C4-2B (cell line): ENCODE measurements at regions not wholly inside any gene's neighbourhood (a gene's known extent, or its start where the extent isn't known, plus 50 kb on each side); places are given as distances from the start of the nearest gene placed in this dataset.

Source experiments
- ZFX ChIP-seq: fragments of 450-650 bp; IDR thresholded peaks from 2 replicates; pipeline ENCODE4 v1.6.1; 2017
- TF ChIP-seq, protein P1 (sequence below): fragments of 450-650 bp; conservative IDR thresholded peaks from 2 replicates; pipeline ENCODE4 v1.5.1; 2017; ENCODE audit warnings: mild to moderate bottlenecking

DNA sequence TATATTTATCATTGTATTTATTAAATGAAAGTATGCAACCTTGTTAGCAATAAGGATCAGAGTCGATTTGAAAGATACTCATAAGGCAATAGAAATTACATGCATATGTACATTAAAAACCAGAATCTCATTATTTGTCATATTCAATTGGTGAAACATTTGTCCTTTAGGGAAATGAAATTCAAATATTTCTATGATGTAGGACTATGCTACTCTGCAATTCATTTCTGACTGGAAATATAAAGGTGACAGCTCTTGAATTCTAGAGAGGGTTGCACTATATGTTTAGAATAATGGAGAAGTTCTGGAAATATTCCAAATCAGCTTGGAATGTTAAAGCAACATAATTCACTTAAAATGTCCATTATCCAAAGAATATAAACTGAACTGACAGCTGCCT is 1519.8 kb downstream of the ARAP2 start:
- TF ChIP-seq, protein P1, sequence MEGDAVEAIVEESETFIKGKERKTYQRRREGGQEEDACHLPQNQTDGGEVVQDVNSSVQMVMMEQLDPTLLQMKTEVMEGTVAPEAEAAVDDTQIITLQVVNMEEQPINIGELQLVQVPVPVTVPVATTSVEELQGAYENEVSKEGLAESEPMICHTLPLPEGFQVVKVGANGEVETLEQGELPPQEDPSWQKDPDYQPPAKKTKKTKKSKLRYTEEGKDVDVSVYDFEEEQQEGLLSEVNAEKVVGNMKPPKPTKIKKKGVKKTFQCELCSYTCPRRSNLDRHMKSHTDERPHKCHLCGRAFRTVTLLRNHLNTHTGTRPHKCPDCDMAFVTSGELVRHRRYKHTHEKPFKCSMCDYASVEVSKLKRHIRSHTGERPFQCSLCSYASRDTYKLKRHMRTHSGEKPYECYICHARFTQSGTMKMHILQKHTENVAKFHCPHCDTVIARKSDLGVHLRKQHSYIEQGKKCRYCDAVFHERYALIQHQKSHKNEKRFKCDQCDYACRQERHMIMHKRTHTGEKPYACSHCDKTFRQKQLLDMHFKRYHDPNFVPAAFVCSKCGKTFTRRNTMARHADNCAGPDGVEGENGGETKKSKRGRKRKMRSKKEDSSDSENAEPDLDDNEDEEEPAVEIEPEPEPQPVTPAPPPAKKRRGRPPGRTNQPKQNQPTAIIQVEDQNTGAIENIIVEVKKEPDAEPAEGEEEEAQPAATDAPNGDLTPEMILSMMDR: no peak
- no peak for TF ChIP-seq ZFX
